ENCODE measurements at regions not wholly inside any gene's neighbourhood (a gene's known extent, or its start where the extent isn't known, plus 50 kb on each side); places are given as distances from the start of the nearest gene placed in this dataset.

GRCh38 chr3:83131236-83131635 lies 1369.8 kb upstream of the GBE1 start:
- Histone ChIP-seq H3K4me3 (ENCODE audit: low read length) (no peak overlapping the region), H3K36me3 (ENCODE audit: low read depth, low read length) (no peaks in the 10 kb centered on the region), H3K27me3 (ENCODE audit: low read length) (no peaks in the 10 kb centered on the region), H3K9me3 (ENCODE audit: low read length) (no peaks in the 10 kb centered on the region), H2AFZ (ENCODE audit: low read length) (no peak overlapping the region), H3K4me2 (ENCODE audit: low read length) (no peak overlapping the region), H3K4me1 (ENCODE audit: insufficient read depth, low read length) (no peaks in the 10 kb centered on the region), H4K20me1 (ENCODE audit: low read length) (no peaks in the 10 kb centered on the region), H3K9ac (ENCODE audit: low read length) (no peak overlapping the region), H3K79me2 (ENCODE audit: low read length) (no peaks in the 10 kb centered on the region), H3K27ac (ENCODE audit: low read length) (no peak overlapping the region), H3K9me2 (replicated peaks; ENCODE audit: low read length) (no peaks in the 10 kb centered on the region), H3F3A (ENCODE audit: low read length, unreplicated experiment) (no peaks in the 10 kb centered on the region)
- ATAC-seq (no peak), DNase-seq (no peak)
- no TSS peak for BruUV-seq (replicated peaks)
- ChIA-PET POLR2A (ENCODE audit: unreplicated experiment) (no interaction called here), CTCF (no interaction called here)
- intact Hi-C loops (cut with micrococcal nuclease), result no loop called here
- TF ChIP-seq EZH2phosphoT487 (IDR thresholded peaks at IDR 0.05; ENCODE audit: borderline replicate concordance, low read length) (no peak), EZH2 (IDR thresholded peaks at IDR 0.05; ENCODE audit: low read length, unreplicated experiment) (no peak), CTCF (conservative IDR thresholded peaks at IDR 0.05; ENCODE audit: low read depth, low read length) (no peak)

GRCh38 chr3:83122774-83123350 lies 1361.4 kb upstream of the GBE1 start:
- H3K4me1 ChIP-seq (ENCODE audit: insufficient read depth, low read length), result no peaks in the 10 kb centered on the region
- H3K9me2 ChIP-seq (replicated peaks; ENCODE audit: low read length), result no peaks in the 10 kb centered on the region
- ChIA-PET CTCF (no interaction called here), POLR2A (ENCODE audit: unreplicated experiment) (no interaction called here)
- no peak overlapping the region for H3K4me2 ChIP-seq (ENCODE audit: low read length)
- no peak overlapping the region for H3K27ac ChIP-seq (ENCODE audit: low read length)
- no peaks in the 10 kb centered on the region for H3K9me3 ChIP-seq (ENCODE audit: low read length)
- BruUV-seq (replicated peaks), result no TSS peak
- ATAC-seq (no peak), DNase-seq (no peak)
- TF ChIP-seq CTCF (conservative IDR thresholded peaks at IDR 0.05; ENCODE audit: low read depth, low read length) (no peak), EZH2 (IDR thresholded peaks at IDR 0.05; ENCODE audit: low read length, unreplicated experiment) (no peak), EZH2phosphoT487 (IDR thresholded peaks at IDR 0.05; ENCODE audit: borderline replicate concordance, low read length) (no peak)
- H3K36me3 ChIP-seq (ENCODE audit: low read depth, low read length), result no peaks in the 10 kb centered on the region
- no peak overlapping the region for H2AFZ ChIP-seq (ENCODE audit: low read length)
- no peaks in the 10 kb centered on the region for H3K79me2 ChIP-seq (ENCODE audit: low read length)
- intact Hi-C loops (cut with micrococcal nuclease), result no loop called here
- no peaks in the 10 kb centered on the region for H3F3A ChIP-seq (ENCODE audit: low read length, unreplicated experiment)
- H3K9ac ChIP-seq (ENCODE audit: low read length), result no peak overlapping the region
- no peaks in the 10 kb centered on the region for H4K20me1 ChIP-seq (ENCODE audit: low read length)
- H3K27me3 ChIP-seq (ENCODE audit: low read length), result no peaks in the 10 kb centered on the region
- H3K4me3 ChIP-seq (ENCODE audit: low read length), result no peak overlapping the region

GRCh38 chr3:83093222-83093572 lies 1331.8 kb upstream of the GBE1 start:
- ChIA-PET POLR2A (ENCODE audit: unreplicated experiment) (no interaction called here), CTCF (no interaction called here)
- H3F3A ChIP-seq (ENCODE audit: low read length, unreplicated experiment), result no peaks in the 10 kb centered on the region
- no peak overlapping the region for H3K27ac ChIP-seq (ENCODE audit: low read length)
- H4K20me1 ChIP-seq (ENCODE audit: low read length), result no peaks in the 10 kb centered on the region
- H3K4me1 ChIP-seq (ENCODE audit: insufficient read depth, low read length), result no peaks in the 10 kb centered on the region
- H3K36me3 ChIP-seq (ENCODE audit: low read depth, low read length), result no peaks in the 10 kb centered on the region
- no peaks in the 10 kb centered on the region for H3K79me2 ChIP-seq (ENCODE audit: low read length)
- TF ChIP-seq EZH2 (IDR thresholded peaks at IDR 0.05; ENCODE audit: low read length, unreplicated experiment) (no peak), EZH2phosphoT487 (IDR thresholded peaks at IDR 0.05; ENCODE audit: borderline replicate concordance, low read length) (no peak), CTCF (conservative IDR thresholded peaks at IDR 0.05; ENCODE audit: low read depth, low read length) (no peak)
- no TSS peak for BruUV-seq (replicated peaks)
- ATAC-seq (no peak), DNase-seq (no peak)
- no peaks in the 10 kb centered on the region for H3K9me2 ChIP-seq (replicated peaks; ENCODE audit: low read length)
- H2AFZ ChIP-seq (ENCODE audit: low read length), result no peak overlapping the region
- H3K9me3 ChIP-seq (ENCODE audit: low read length), result no peaks in the 10 kb centered on the region
- H3K9ac ChIP-seq (ENCODE audit: low read length), result no peak overlapping the region
- no peak overlapping the region for H3K4me2 ChIP-seq (ENCODE audit: low read length)
- no peaks in the 10 kb centered on the region for H3K27me3 ChIP-seq (ENCODE audit: low read length)
- intact Hi-C loops (cut with micrococcal nuclease), result no loop called here
- H3K4me3 ChIP-seq (ENCODE audit: low read length), result no peak overlapping the region

Measured in PC-3 (cell line).